Mammary epithelial cell (primary cell): ENCODE measurements at regions not wholly inside any gene's neighbourhood (a gene's known extent, or its start where the extent isn't known, plus 50 kb on each side); places are given as distances from the start of the nearest gene placed in this dataset.
"Not testable (repeated sequence)": the region's sequence is repeated elsewhere in the genome, so short reads cannot be mapped to it uniquely, and the experiment has no call there.

Experiments used
- EZH2 ChIP-seq: IDR thresholded peaks from 2 replicates; pipeline ENCODE4 v1.6.1; 2012; ENCODE audit warnings: low read length, inconsistent platforms, borderline replicate concordance
- TF ChIP-seq, protein P1 (sequence below), 2 donors: IDR thresholded peaks in 1 of 2; conservative IDR thresholded peaks in 1 of 2; 2 replicates each; pipeline ENCODE4 v1.5.1; 2011 to 2012; ENCODE audit warnings: inconsistent platforms in 2 of 2, low read length in 2 of 2, mild to moderate bottlenecking in 2 of 2, control low read depth in 1 of 2, low read depth in 1 of 2; ENCODE audit not compliant: insufficient read depth in 1 of 2; ENCODE audit errors: extremely low read depth in 1 of 2

DNA sequence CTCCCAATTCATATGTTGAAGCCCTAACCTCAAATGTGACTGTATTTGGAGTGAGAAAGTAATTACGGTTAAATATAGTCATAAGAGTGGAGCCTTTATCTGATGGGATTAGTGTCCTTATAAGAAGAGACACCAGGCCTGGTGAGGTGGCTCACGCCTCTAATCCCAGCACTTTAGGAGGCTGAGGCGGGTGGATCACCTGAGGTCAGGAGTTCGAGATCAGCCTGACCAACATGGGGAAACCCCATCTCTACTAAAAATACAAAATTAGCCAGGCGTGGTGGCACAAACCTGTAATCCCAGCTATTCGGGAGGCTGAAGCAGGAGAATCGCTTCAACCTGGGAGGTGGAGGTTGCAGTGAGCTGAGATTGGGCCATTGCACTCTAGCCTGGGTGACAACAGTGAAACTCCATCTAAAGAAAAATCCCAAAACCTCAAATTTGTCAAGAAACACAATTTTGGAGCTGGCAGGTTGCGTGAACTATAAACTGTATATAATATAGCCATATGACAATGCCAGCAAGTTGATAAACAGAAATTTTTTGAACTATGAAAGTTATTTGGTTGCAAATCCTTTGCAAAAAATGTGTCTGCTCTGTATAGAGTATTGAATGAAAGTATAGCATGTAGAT, 125.6 kb upstream of the ZNF217 start:
- TF ChIP-seq, protein P1, sequence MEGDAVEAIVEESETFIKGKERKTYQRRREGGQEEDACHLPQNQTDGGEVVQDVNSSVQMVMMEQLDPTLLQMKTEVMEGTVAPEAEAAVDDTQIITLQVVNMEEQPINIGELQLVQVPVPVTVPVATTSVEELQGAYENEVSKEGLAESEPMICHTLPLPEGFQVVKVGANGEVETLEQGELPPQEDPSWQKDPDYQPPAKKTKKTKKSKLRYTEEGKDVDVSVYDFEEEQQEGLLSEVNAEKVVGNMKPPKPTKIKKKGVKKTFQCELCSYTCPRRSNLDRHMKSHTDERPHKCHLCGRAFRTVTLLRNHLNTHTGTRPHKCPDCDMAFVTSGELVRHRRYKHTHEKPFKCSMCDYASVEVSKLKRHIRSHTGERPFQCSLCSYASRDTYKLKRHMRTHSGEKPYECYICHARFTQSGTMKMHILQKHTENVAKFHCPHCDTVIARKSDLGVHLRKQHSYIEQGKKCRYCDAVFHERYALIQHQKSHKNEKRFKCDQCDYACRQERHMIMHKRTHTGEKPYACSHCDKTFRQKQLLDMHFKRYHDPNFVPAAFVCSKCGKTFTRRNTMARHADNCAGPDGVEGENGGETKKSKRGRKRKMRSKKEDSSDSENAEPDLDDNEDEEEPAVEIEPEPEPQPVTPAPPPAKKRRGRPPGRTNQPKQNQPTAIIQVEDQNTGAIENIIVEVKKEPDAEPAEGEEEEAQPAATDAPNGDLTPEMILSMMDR (conservative IDR thresholded peaks at IDR 0.05 in 1 of 2, IDR thresholded peaks at IDR 0.05 in 1 of 2; ENCODE audit: extremely low read depth in 1 of 2, insufficient read depth in 1 of 2, low read depth in 1 of 2, low read length in 2 of 2), result not testable (repeated sequence)
- not testable (repeated sequence) for TF ChIP-seq EZH2
